ENCODE measurements at regions not wholly inside any gene's neighbourhood (a gene's known extent, or its start where the extent isn't known, plus 50 kb on each side); places are given as distances from the start of the nearest gene placed in this dataset.

GRCh38 chr3:173284301-173284700 lies 113.2 kb upstream of the NLGN1 start:
- no peak for TF ChIP-seq EZH2 (IDR thresholded peaks at IDR 0.05; ENCODE audit: insufficient read depth, poor library complexity, severe bottlenecking)
- no peak for TF ChIP-seq EZH2phosphoT487 (IDR thresholded peaks at IDR 0.05; ENCODE audit: insufficient read depth, low read depth)
